ENCODE measurements at regions not wholly inside any gene's neighbourhood (a gene's known extent, or its start where the extent isn't known, plus 50 kb on each side); places are given as distances from the start of the nearest gene placed in this dataset.

- DNase-seq (ENCODE audit: low read depth), result no peak
- H3K4me3 ChIP-seq (ENCODE audit: low read length), result no peak overlapping the region
- TF ChIP-seq CTCF (conservative IDR thresholded peaks at IDR 0.05; ENCODE audit: low read length), result no peak
Measured at GRCh38 chr12:24034894-24035293, 85.4 kb upstream of the SOX5 start.

GRCh38 chr12:24034160-24034559 lies 84.7 kb upstream of the SOX5 start:
- peak; percentile 17 for DNase-seq (ENCODE audit: low read depth)
- no peak overlapping the region for H3K4me3 ChIP-seq (ENCODE audit: low read length)
- no peak for TF ChIP-seq CTCF (conservative IDR thresholded peaks at IDR 0.05; ENCODE audit: low read length)

- no peak overlapping the region for H3K4me3 ChIP-seq (ENCODE audit: low read length)
- DNase-seq (ENCODE audit: low read depth), result no peak
- no peak for TF ChIP-seq CTCF (conservative IDR thresholded peaks at IDR 0.05; ENCODE audit: low read length)
Measured at GRCh38 chr12:24027352-24027751, 77.9 kb upstream of the SOX5 start.

GRCh38 chr12:24025153-24025798 lies 75.8 kb upstream of the SOX5 start:
- no peak overlapping the region for H3K4me3 ChIP-seq (ENCODE audit: low read length)
- DNase-seq (ENCODE audit: low read depth), result no peak
- peak; percentile 41 for TF ChIP-seq CTCF (conservative IDR thresholded peaks at IDR 0.05; ENCODE audit: low read length)

- DNase-seq (ENCODE audit: low read depth), result no peak
- no peak overlapping the region for H3K4me3 ChIP-seq (ENCODE audit: low read length)
- TF ChIP-seq CTCF (conservative IDR thresholded peaks at IDR 0.05; ENCODE audit: low read length), result no peak
Measured at GRCh38 chr12:24023081-24023480, 73.6 kb upstream of the SOX5 start.

GRCh38 chr12:24021164-24021502 lies 71.7 kb upstream of the SOX5 start:
- TF ChIP-seq CTCF (conservative IDR thresholded peaks at IDR 0.05; ENCODE audit: low read length), result no peak
- DNase-seq (ENCODE audit: low read depth), result no peak
- no peak overlapping the region for H3K4me3 ChIP-seq (ENCODE audit: low read length)

GRCh38 chr12:24020397-24021163 lies 71.1 kb upstream of the SOX5 start:
- no peak overlapping the region for H3K4me3 ChIP-seq (ENCODE audit: low read length)
- TF ChIP-seq CTCF (conservative IDR thresholded peaks at IDR 0.05; ENCODE audit: low read length), result no peak
- DNase-seq (ENCODE audit: low read depth), result no peak

Data from AG10803 (cell line).